Panc1 (cell line): ENCODE measurements at regions not wholly inside any gene's neighbourhood (a gene's known extent, or its start where the extent isn't known, plus 50 kb on each side); places are given as distances from the start of the nearest gene placed in this dataset.

Experiments
- ATAC-seq: fragments of 200-7000 bp; cut with Tn5 transposase; 2 replicates; pipeline ENCODE4 v1.9.1; 2020; ENCODE audit warnings: mild to moderate bottlenecking, moderate library complexity
- BruUV-seq: library from RNA; stranded (reverse); fragments of 400-500 nt; replicated peaks from 2 replicates; lab custom pipeline; 2021; lab: Mats Ljungman, UMichigan
- CTCF ChIA-PET: fragments of 300-600 bp; sonication (Branson Sonifier 250); formaldehyde crosslinking; loops from one replicate; lab custom pipeline; 2022; ENCODE audit warnings: antibody characterized with exemption; lab: Charles Lee
- POLR2A ChIA-PET: fragments of 300-600 bp; sonication (Branson Sonifier 250); formaldehyde crosslinking; loops from one replicate; lab custom pipeline; 2022; ENCODE audit warnings: antibody characterized with exemption; lab: Charles Lee
- DNase-seq: peaks from one replicate; pipeline ENCODE4 v3.0.0-alpha.2; 2010; ENCODE audit warnings: low read depth, low spot score
- H3K27ac ChIP-seq: 2 replicates; pipeline ENCODE4 v1.5.1; 2011; ENCODE audit warnings: mild to moderate bottlenecking, low read length, inconsistent platforms
- H3K27me3 ChIP-seq: fragments of 200-500 bp; sonication (Bioruptor generic); 2 replicates; pipeline ENCODE4 v1.6.0; 2014; ENCODE audit warnings: low read length, inconsistent platforms; ENCODE audit not compliant: control insufficient read depth, insufficient read depth
- H3K36me3 ChIP-seq: fragments of 200-500 bp; sonication (Bioruptor generic); 2 replicates; pipeline ENCODE4 v1.5.1; 2014; ENCODE audit warnings: inconsistent platforms, mild to moderate bottlenecking, low read length, moderate library complexity; ENCODE audit not compliant: control insufficient read depth, insufficient read depth
- H3K4me1 ChIP-seq: 2 replicates; pipeline ENCODE4 v1.5.1; 2011; ENCODE audit warnings: inconsistent platforms, mild to moderate bottlenecking, low read length, moderate library complexity; ENCODE audit not compliant: control insufficient read depth, insufficient read depth
- H3K4me3 ChIP-seq, 2 experiments: 2 replicates each; pipeline ENCODE4 v1.5.1; 2011 to 2012; ENCODE audit warnings: low read depth in 2 of 2, low read length in 2 of 2, mild to moderate bottlenecking in 2 of 2, inconsistent platforms in 1 of 2, moderate library complexity in 1 of 2
- H3K9me3 ChIP-seq: fragments of 200-500 bp; sonication (Bioruptor generic); 2 replicates; pipeline ENCODE4 v1.5.1; 2014; ENCODE audit warnings: low read depth, mild to moderate bottlenecking, inconsistent platforms, low read length, moderate library complexity; ENCODE audit not compliant: control insufficient read depth, insufficient read depth
- POLR2AphosphoS5 ChIP-seq: IDR thresholded peaks from 2 replicates; pipeline ENCODE4 v1.6.1; 2012; ENCODE audit warnings: mild to moderate bottlenecking, low read depth, low read length, moderate library complexity
- SIN3A ChIP-seq: IDR thresholded peaks from 2 replicates; pipeline ENCODE4 v1.6.1; 2012; ENCODE audit warnings: low read depth, mild to moderate bottlenecking, low read length, moderate library complexity, borderline replicate concordance; ENCODE audit not compliant: insufficient read depth
- TCF7L2 ChIP-seq: IDR thresholded peaks from 2 replicates; pipeline ENCODE4 v1.6.1; 2011; ENCODE audit warnings: mild to moderate bottlenecking, low read depth, low read length, inconsistent platforms
- in situ Hi-C: cut with HindIII; loops from 2 replicates; pipeline ENCODE4 v1.10.0; 2016; ENCODE audit warnings: low sequenced_read_pairs, low pct_unique_long_range_greater_than_20kb
- intact Hi-C: fragments of 100-400 bp; cut with micrococcal nuclease; formaldehyde crosslinking; loops from one replicate; pipeline ENCODE4 v1.10.0; 2022; ENCODE audit not compliant: unreplicated experiment
- TF ChIP-seq, protein P1 (sequence below): fragments of 450-650 bp; IDR thresholded peaks from 2 replicates; pipeline ENCODE4 v1.5.1; 2017; ENCODE audit warnings: mild to moderate bottlenecking
- TF ChIP-seq, protein P2 (sequence below), 2 experiments: IDR thresholded peaks; 2 replicates each; pipeline ENCODE4 v1.6.1; 2011 to 2012; ENCODE audit warnings: low read depth in 2 of 2, control low read depth in 1 of 2, low read length in 1 of 2, mild to moderate bottlenecking in 1 of 2, moderate library complexity in 1 of 2; ENCODE audit not compliant: insufficient read depth in 1 of 2

GRCh38 chr7:41786944-41787343, 84.1 kb upstream of the INHBA start:
- Histone ChIP-seq H3K9me3 (no peaks in the 10 kb centered on the region), H3K4me3 (no peak overlapping the region), H3K27ac (no peak overlapping the region), H3K27me3 (no peaks in the 10 kb centered on the region), H3K4me1 (no peaks in the 10 kb centered on the region), H3K36me3 (no peaks in the 10 kb centered on the region)
- no TSS peak for BruUV-seq
- ATAC-seq (no peak), DNase-seq (no peak)
- in situ Hi-C loops (no loop called here), intact Hi-C loops (no loop called here)
- TF ChIP-seq POLR2AphosphoS5 (no peak), TCF7L2 (no peak), SIN3A (no peak)
- TF ChIP-seq, protein P1, sequence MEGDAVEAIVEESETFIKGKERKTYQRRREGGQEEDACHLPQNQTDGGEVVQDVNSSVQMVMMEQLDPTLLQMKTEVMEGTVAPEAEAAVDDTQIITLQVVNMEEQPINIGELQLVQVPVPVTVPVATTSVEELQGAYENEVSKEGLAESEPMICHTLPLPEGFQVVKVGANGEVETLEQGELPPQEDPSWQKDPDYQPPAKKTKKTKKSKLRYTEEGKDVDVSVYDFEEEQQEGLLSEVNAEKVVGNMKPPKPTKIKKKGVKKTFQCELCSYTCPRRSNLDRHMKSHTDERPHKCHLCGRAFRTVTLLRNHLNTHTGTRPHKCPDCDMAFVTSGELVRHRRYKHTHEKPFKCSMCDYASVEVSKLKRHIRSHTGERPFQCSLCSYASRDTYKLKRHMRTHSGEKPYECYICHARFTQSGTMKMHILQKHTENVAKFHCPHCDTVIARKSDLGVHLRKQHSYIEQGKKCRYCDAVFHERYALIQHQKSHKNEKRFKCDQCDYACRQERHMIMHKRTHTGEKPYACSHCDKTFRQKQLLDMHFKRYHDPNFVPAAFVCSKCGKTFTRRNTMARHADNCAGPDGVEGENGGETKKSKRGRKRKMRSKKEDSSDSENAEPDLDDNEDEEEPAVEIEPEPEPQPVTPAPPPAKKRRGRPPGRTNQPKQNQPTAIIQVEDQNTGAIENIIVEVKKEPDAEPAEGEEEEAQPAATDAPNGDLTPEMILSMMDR = no peak
- TF ChIP-seq, protein P2, sequence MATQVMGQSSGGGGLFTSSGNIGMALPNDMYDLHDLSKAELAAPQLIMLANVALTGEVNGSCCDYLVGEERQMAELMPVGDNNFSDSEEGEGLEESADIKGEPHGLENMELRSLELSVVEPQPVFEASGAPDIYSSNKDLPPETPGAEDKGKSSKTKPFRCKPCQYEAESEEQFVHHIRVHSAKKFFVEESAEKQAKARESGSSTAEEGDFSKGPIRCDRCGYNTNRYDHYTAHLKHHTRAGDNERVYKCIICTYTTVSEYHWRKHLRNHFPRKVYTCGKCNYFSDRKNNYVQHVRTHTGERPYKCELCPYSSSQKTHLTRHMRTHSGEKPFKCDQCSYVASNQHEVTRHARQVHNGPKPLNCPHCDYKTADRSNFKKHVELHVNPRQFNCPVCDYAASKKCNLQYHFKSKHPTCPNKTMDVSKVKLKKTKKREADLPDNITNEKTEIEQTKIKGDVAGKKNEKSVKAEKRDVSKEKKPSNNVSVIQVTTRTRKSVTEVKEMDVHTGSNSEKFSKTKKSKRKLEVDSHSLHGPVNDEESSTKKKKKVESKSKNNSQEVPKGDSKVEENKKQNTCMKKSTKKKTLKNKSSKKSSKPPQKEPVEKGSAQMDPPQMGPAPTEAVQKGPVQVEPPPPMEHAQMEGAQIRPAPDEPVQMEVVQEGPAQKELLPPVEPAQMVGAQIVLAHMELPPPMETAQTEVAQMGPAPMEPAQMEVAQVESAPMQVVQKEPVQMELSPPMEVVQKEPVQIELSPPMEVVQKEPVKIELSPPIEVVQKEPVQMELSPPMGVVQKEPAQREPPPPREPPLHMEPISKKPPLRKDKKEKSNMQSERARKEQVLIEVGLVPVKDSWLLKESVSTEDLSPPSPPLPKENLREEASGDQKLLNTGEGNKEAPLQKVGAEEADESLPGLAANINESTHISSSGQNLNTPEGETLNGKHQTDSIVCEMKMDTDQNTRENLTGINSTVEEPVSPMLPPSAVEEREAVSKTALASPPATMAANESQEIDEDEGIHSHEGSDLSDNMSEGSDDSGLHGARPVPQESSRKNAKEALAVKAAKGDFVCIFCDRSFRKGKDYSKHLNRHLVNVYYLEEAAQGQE (IDR thresholded peaks at IDR 0.05; ENCODE audit: insufficient read depth in 1 of 2, low read depth in 2 of 2, low read length in 1 of 2) = no peak
- ChIA-PET CTCF (no interaction called here), POLR2A (no interaction called here)

DNA sequence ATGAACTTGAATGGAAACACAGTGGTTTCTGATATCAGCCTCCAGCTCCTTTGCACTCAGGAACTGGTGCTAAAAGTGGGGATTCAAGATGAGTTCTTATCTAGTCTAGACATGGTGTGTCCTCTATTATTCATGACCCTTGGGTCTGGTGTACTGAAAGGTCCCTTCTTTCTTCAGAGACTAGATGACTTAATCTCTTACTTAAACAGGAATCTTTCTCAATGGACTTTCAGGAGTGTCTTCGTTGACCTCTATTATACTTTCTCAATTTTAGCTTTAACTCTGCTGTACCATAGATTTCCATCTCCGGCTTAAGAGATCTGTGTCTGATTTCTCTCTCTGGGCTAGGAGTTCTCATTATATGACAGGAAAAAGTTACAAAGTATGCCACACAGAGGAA, 83.5 kb upstream of the INHBA start:
- TF ChIP-seq POLR2AphosphoS5 = no peak
- TF ChIP-seq, protein P1 = no peak
- TF ChIP-seq SIN3A = no peak
- TF ChIP-seq TCF7L2 = no peak
- TF ChIP-seq, protein P2 (IDR thresholded peaks at IDR 0.05; ENCODE audit: insufficient read depth in 1 of 2, low read depth in 2 of 2, low read length in 1 of 2) = no peak
- ChIA-PET POLR2A (no interaction called here), CTCF (no interaction called here)
- H3K4me1 ChIP-seq = no peaks in the 10 kb centered on the region
- in situ Hi-C loops = no loop called here
- no peak for ATAC-seq
- no peak overlapping the region for H3K27ac ChIP-seq
- no TSS peak for BruUV-seq
- H3K36me3 ChIP-seq = no peaks in the 10 kb centered on the region
- no peaks in the 10 kb centered on the region for H3K27me3 ChIP-seq
- intact Hi-C loops = no loop called here
- H3K9me3 ChIP-seq = no peaks in the 10 kb centered on the region
- no peak for DNase-seq
- H3K4me3 ChIP-seq = no peak overlapping the region
